Posterior vena cava (tissue), 2 donors: ENCODE measurements at regions not wholly inside any gene's neighbourhood (a gene's known extent, or its start where the extent isn't known, plus 50 kb on each side); places are given as distances from the start of the nearest gene placed in this dataset.
A peak's percentile ranks its signal among the peaks of the same experiment; 100 is the strongest.

Experiments
- DNase-seq: peaks from one replicate; pipeline ENCODE4 v3.0.0-alpha.2; 2020; ENCODE audit warnings: low spot score
- intact Hi-C, 2 donors: fragments of 100-400 bp; cut with DNase I; formaldehyde crosslinking; loops; one replicate each; pipeline versions ENCODE4 v1.14.1 to v1.14.2; 2022 to 2023
- donor health status: DM: yes; HTN: yes; CAD: no.
- donor health status: DM: yes; HTN: yes; CAD: no.

GRCh38 chr2:237254911-237255578 is 158.9 kb downstream of the COL6A3 start:
- intact Hi-C loops = no loop called here
- no peak for DNase-seq

DNA sequence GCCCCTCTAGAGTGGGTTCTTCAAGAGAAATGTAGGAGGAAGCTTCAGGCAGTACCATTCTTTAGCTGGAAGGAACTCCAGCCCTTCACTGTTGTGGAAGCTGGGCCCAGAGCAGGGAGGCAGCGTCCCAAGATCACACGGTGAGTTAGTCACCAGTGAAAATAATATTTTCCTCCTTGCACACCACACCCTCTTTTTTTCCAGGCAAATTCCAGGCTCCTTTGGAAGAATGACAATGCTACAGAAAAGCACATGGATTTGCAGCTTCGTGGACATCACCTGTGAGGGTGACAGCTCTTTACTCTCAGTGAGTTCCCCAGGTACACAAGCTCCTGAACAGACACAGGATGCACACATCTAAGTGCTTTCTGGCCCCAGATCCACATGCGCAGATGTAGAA is 157.1 kb downstream of the COL6A3 start:
- DNase-seq = peak; percentile 89
- intact Hi-C loops = no loop called here

DNA sequence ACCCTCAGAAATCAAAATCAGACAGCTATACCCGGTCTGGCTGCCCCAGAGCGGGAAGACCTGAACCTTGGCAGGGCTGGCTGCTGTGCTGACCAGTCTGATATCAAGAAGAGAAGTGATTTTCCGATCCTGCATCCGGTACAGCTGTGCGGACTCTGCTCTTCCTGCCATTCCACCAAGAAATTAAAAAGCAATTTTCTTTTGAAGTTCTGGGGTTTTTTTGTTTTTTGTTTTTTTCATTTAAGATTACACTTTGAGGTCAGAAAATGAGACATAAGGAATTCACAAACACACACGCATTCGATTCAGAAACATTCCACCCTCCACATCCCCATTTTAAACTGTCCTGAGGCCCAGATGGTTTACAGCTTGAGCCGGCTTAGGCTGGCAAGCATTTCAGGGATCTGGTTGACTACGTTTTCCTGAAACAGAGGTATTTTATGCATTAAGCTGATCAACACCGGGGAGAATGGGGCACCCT is 156.5 kb downstream of the COL6A3 start:
- intact Hi-C loops = no loop called here

DNA sequence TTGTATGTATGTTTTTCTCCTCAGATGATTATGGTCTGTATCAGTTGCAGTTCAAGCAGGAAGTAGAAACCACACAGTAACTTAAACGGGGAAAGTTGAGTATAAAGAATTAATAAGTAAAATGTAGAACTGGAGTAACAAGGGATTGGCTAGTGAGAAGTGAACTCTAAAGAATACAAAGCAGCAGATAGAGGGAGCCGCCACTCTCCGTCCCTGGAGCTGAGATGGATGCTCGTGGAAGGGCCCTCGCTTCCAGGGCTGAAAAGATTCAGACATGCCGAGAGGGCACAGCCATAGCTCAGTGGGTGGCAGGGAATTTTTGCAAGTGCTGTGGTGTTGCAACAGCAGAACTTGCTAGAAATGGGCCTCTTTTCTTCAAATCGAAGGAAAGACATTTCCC is 155.8 kb downstream of the COL6A3 start:
- DNase-seq = no peak
- intact Hi-C loops = no loop called here

More for the DNA sequence above, 156.5 kb downstream of the COL6A3 start:
- no peak for DNase-seq

GRCh38 chr2:237258615-237259014 is 155.3 kb downstream of the COL6A3 start:
- DNase-seq = no peak
- intact Hi-C loops = no loop called here

DNA sequence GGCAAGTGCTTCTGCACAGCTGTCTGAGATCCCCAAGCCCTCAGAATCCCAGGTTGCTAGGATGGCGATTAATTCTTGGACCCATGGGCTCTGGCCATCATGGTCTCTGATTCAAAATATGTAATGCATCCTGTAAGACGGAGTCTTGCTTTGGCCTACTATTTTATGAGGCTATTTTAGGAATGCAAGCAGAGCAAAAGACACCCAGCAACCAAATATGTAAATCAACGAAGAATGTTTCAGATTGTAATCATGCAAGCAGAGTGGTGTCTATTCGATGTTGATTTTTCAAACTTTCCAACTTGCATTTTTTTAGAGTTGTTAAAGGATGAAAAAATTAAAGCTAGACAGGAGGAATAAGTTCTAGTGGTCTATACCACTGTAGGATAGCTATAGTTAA is 154.8 kb downstream of the COL6A3 start:
- DNase-seq = no peak
- intact Hi-C loops = no loop called here

GRCh38 chr2:237260039-237260620 is 153.8 kb downstream of the COL6A3 start:
- intact Hi-C loops = loop anchor here in 1 of 2 donors (5.0 kb wide), 1 partner anchor 37 kb away; no protein-coding TSS in a partner anchor
- DNase-seq = no peak

GRCh38 chr2:237260686-237261085 is 153.3 kb downstream of the COL6A3 start:
- intact Hi-C loops = loop anchor here in 1 of 2 donors (5.0 kb wide), 1 partner anchor 37 kb away; no protein-coding TSS in a partner anchor

GRCh38 chr2:237261327-237261726 is 152.6 kb downstream of the COL6A3 start:
- intact Hi-C loops = loop anchor here in 1 of 2 donors (5.0 kb wide), 1 partner anchor 36 kb away; no protein-coding TSS in a partner anchor
- DNase-seq = no peak

More at GRCh38 chr2:237260686-237261085, 153.3 kb downstream of the COL6A3 start:
- DNase-seq = no peak

GRCh38 chr2:237262838-237263771 is 150.9 kb downstream of the COL6A3 start:
- intact Hi-C loops = loop anchor here in 1 of 2 donors (5.0 kb wide), 1 partner anchor 34 kb away; no protein-coding TSS in a partner anchor
- DNase-seq = no peak

DNA sequence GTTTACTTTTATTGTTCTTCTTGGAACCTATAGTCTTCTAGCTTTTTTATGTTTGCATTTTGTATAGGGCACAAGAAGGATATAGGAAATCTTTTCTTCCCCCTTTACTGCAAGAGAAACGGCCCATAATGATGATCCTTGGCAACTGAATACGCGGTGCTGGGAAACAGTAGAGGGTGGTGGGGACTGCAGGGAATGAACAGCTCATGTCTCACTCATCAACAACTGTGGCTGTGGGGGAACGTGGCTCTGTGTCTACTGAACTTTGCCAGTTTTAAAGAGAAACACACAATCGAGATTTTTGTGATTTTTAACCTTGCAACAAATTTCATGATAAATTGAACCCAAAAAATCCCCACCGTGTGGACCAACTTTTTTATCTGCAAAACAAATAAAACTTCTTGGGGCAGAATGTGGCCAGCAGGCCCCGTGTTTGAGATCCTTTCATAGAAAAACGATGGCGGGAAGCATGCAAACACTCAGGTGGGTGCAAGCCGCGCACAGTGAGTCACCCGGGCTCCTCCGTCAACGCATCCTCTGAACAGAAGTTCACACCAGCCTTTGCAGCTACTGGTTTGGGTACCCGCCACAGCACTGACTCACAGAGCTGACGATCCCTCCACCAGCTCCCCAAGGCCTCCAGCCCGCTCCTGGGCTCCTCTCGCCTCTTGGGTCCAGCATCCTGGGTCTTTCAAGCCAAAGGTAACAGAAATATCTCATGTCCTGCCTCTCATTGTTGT is 149.3 kb downstream of the COL6A3 start:
- peak; percentile 91 for DNase-seq
- intact Hi-C loops = loop anchor here in 1 of 2 donors (5.0 kb wide), 1 partner anchor 33 kb away; no protein-coding TSS in a partner anchor

DNA sequence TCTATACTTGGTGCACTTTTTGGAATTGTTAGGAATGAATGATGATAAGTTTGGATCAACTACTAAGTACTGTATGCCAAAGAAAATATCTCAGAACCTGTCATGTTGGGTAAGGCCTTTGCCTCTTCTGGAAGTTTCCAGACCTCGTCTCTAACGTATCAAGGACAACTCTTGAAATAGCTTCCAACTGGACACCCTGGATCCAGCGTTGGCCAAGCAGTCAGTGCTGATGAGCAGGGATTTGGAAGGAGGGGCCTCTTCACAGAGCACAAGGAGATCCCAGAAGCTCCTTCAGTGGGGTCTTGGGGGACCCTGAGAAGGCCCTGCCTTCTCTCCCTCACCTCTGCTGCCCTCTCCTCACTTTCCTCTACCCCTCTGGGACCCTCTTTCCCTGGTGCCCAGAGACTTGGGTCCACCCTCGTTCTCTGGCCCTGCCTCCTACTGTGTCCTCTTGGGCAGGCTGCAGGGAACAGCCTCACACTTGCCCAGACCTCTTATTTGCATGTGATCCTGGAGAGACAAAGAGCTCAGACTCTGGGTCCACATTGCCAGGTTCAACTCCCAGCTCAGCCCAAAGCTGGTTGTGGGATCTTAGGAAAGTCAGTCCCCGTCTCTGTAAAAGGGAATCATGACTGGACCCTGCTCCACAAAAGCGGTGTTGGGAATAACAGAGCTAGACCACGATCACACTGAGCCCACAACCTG is 145.8 kb downstream of the COL6A3 start:
- intact Hi-C loops = no loop called here
- no peak for DNase-seq

DNA sequence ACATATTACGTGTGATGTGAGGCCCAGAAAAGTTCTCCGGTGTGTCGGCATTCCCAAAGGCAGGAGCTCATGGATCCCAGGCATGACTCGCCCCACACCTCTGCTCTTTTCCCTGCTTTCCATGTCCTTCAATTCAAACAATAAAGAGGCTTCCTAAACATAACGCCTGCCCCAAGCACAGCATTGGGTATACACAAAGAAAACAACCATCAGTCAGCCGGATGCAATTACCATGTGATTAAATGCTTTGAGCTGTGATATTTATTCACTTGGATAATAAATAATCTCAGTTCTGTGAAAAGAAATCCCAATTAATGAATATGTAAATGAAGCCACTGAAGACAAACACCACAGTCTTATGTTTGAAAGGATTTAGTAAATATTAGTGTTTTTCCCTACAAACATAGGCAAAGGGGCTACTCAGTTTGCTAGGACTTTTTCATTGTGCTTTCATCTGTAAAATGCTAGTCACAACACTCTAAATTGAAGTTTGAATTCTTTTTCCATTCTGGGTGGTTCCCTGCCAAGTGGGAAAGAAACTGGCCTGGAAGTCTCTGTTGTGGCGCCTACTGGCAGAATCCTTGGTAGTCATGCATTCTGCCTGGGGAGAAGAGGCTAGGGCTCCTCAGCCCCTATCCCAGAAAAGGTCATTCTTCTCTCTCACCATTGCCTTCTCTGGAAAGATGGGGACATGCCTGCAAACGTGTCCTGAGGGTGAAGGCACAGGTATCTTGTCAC is 144.7 kb downstream of the COL6A3 start:
- DNase-seq = no peak
- intact Hi-C loops = no loop called here

DNA sequence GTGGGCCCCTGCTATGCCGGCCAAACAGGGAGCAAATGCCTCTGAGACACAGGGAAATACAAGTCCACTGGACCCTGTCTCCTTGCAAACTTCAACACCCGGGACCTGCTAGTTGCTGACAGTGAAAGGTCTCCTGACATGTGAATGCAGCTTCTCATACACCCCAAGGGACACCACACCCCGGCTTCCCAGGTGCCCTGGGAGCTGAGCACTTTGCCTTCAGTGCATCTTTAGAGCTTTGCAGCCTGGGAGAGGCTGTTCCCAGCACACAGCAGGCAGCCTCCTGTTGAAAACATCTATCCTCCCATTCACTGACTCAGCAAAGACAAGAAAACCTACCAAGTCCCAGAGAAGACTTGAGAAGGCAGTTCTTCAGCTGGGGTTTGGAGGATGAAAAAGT is 143.4 kb downstream of the COL6A3 start:
- intact Hi-C loops = no loop called here
- DNase-seq = no peak

- no peak for DNase-seq
- intact Hi-C loops = no loop called here
Measured at GRCh38 chr2:237271698-237272652, 142.0 kb downstream of the COL6A3 start.
